ENCODE measurements at regions not wholly inside any gene's neighbourhood (a gene's known extent, or its start where the extent isn't known, plus 50 kb on each side); places are given as distances from the start of the nearest gene placed in this dataset.

- Histone ChIP-seq H3K4me1 (ENCODE audit: insufficient read depth) (no peaks in the 10 kb centered on the region), H3K79me2 (ENCODE audit: insufficient read depth) (no peaks in the 10 kb centered on the region), H3K9me3 (ENCODE audit: low read depth) (no peaks in the 10 kb centered on the region), H3F3A (ENCODE audit: insufficient read depth) (no peaks in the 10 kb centered on the region), H3K27me3 (replicated peaks; ENCODE audit: insufficient read depth) (no peaks in the 10 kb centered on the region), H3K9me2 (ENCODE audit: insufficient read depth) (no peaks in the 10 kb centered on the region), H3K4me3 (no peak overlapping the region), H4K20me1 (ENCODE audit: insufficient read depth) (no peaks in the 10 kb centered on the region), H3K36me3 (ENCODE audit: low read depth) (no peaks in the 10 kb centered on the region), H3K27ac (no peak overlapping the region), H3K9ac (no peak overlapping the region), H2AFZ (no peak overlapping the region), H3K4me2 (ENCODE audit: unreplicated experiment) (no peak overlapping the region)
- in situ Hi-C loops (cut with MboI), result no loop called here
- peak; percentile 44 for DNase-seq
- TF ChIP-seq EZH2 (IDR thresholded peaks at IDR 0.05; ENCODE audit: insufficient read depth, poor library complexity, severe bottlenecking), result no peak
- no peak for TF ChIP-seq EZH2phosphoT487 (IDR thresholded peaks at IDR 0.05; ENCODE audit: insufficient read depth, low read depth)
- WGBS, 2 experiments (ENCODE audit: low coverage in 1 of 2, low lambda C conversion rate in 2 of 2, missing lambda C conversion rate in 2 of 2), result 24% methylated on average over 2 of the region's 2 CpGs
Observed at GRCh38 chr2:168300460-168300859, 53.1 kb upstream of the STK39 start.

- H3K4me1 ChIP-seq (ENCODE audit: insufficient read depth), result no peaks in the 10 kb centered on the region
- H3K9me3 ChIP-seq (ENCODE audit: low read depth), result no peaks in the 10 kb centered on the region
- H3K9me2 ChIP-seq (ENCODE audit: insufficient read depth), result no peaks in the 10 kb centered on the region
- 76 to 82% methylated on average over 3 of the region's 3 CpGs for WGBS, 2 experiments (ENCODE audit: low coverage in 1 of 2, low lambda C conversion rate in 2 of 2, missing lambda C conversion rate in 2 of 2)
- H3K27ac ChIP-seq, result no peak overlapping the region
- no peaks in the 10 kb centered on the region for H3K27me3 ChIP-seq (replicated peaks; ENCODE audit: insufficient read depth)
- no peaks in the 10 kb centered on the region for H3F3A ChIP-seq (ENCODE audit: insufficient read depth)
- no peak overlapping the region for H3K4me2 ChIP-seq (ENCODE audit: unreplicated experiment)
- no peaks in the 10 kb centered on the region for H3K36me3 ChIP-seq (ENCODE audit: low read depth)
- no peaks in the 10 kb centered on the region for H4K20me1 ChIP-seq (ENCODE audit: insufficient read depth)
- no peak for DNase-seq
- H3K79me2 ChIP-seq (ENCODE audit: insufficient read depth), result no peaks in the 10 kb centered on the region
- in situ Hi-C loops (cut with MboI), result no loop called here
- TF ChIP-seq EZH2phosphoT487 (IDR thresholded peaks at IDR 0.05; ENCODE audit: insufficient read depth, low read depth), result no peak
- no peak for TF ChIP-seq EZH2 (IDR thresholded peaks at IDR 0.05; ENCODE audit: insufficient read depth, poor library complexity, severe bottlenecking)
- no peak overlapping the region for H3K9ac ChIP-seq
- H2AFZ ChIP-seq, result no peak overlapping the region
- no peak overlapping the region for H3K4me3 ChIP-seq
Observed at GRCh38 chr2:168304024-168304681, 56.8 kb upstream of the STK39 start.

- no peaks in the 10 kb centered on the region for H3K79me2 ChIP-seq (ENCODE audit: insufficient read depth)
- H4K20me1 ChIP-seq (ENCODE audit: insufficient read depth), result no peaks in the 10 kb centered on the region
- TF ChIP-seq EZH2 (IDR thresholded peaks at IDR 0.05; ENCODE audit: insufficient read depth, poor library complexity, severe bottlenecking) (no peak), EZH2phosphoT487 (IDR thresholded peaks at IDR 0.05; ENCODE audit: insufficient read depth, low read depth) (no peak)
- in situ Hi-C loops (cut with MboI), result no loop called here
- H3K27me3 ChIP-seq (replicated peaks; ENCODE audit: insufficient read depth), result no peaks in the 10 kb centered on the region
- H3F3A ChIP-seq (ENCODE audit: insufficient read depth), result no peaks in the 10 kb centered on the region
- no peaks in the 10 kb centered on the region for H3K36me3 ChIP-seq (ENCODE audit: low read depth)
- no peaks in the 10 kb centered on the region for H3K4me1 ChIP-seq (ENCODE audit: insufficient read depth)
- H3K27ac ChIP-seq, result no peak overlapping the region
- H2AFZ ChIP-seq, result no peak overlapping the region
- no peak overlapping the region for H3K9ac ChIP-seq
- H3K4me2 ChIP-seq (ENCODE audit: unreplicated experiment), result no peak overlapping the region
- no peaks in the 10 kb centered on the region for H3K9me2 ChIP-seq (ENCODE audit: insufficient read depth)
- H3K4me3 ChIP-seq, result no peak overlapping the region
- H3K9me3 ChIP-seq (ENCODE audit: low read depth), result no peaks in the 10 kb centered on the region
- no peak for DNase-seq
Observed at GRCh38 chr2:168307379-168307778, 60.0 kb upstream of the STK39 start.

GRCh38 chr2:168310580-168310979, 63.2 kb upstream of the STK39 start:
- Histone ChIP-seq H3K27ac (no peak overlapping the region), H3K4me2 (ENCODE audit: unreplicated experiment) (no peak overlapping the region), H3K4me3 (no peak overlapping the region), H3K79me2 (ENCODE audit: insufficient read depth) (no peaks in the 10 kb centered on the region), H3F3A (ENCODE audit: insufficient read depth) (no peaks in the 10 kb centered on the region), H3K36me3 (ENCODE audit: low read depth) (no peaks in the 10 kb centered on the region), H2AFZ (no peak overlapping the region), H4K20me1 (ENCODE audit: insufficient read depth) (no peaks in the 10 kb centered on the region), H3K9me2 (ENCODE audit: insufficient read depth) (no peaks in the 10 kb centered on the region), H3K27me3 (replicated peaks; ENCODE audit: insufficient read depth) (no peaks in the 10 kb centered on the region), H3K9ac (no peak overlapping the region), H3K9me3 (ENCODE audit: low read depth) (no peaks in the 10 kb centered on the region), H3K4me1 (ENCODE audit: insufficient read depth) (no peaks in the 10 kb centered on the region; the same call in 1 of the 2 replicates)
- in situ Hi-C loops (cut with MboI), result no loop called here
- TF ChIP-seq EZH2 (IDR thresholded peaks at IDR 0.05; ENCODE audit: insufficient read depth, poor library complexity, severe bottlenecking) (no peak), EZH2phosphoT487 (IDR thresholded peaks at IDR 0.05; ENCODE audit: insufficient read depth, low read depth) (no peak)
- no peak for DNase-seq
- 29 to 45% methylated on average over 1 of the region's 1 CpG for WGBS, 2 experiments (ENCODE audit: low coverage in 1 of 2, low lambda C conversion rate in 2 of 2, missing lambda C conversion rate in 2 of 2)
